Neural progenitor cell (in vitro differentiated cells): ENCODE measurements at regions not wholly inside any gene's neighbourhood (a gene's known extent, or its start where the extent isn't known, plus 50 kb on each side); places are given as distances from the start of the nearest gene placed in this dataset.
"Not testable (repeated sequence)": the region's sequence is repeated elsewhere in the genome, so short reads cannot be mapped to it uniquely, and the experiment has no call there.

Experiments used
- DNase-seq: peaks from one replicate; pipeline ENCODE4 v3.0.0-alpha.2; 2016; ENCODE audit warnings: low spot score
- H2AFZ ChIP-seq: fragments of 200-600 bp; sonication (generic); replicated peaks from 2 replicates; pipeline ENCODE4 v1.6.1; 2016; ENCODE audit warnings: antibody characterized with exemption
- H3F3A ChIP-seq: fragments of 200-600 bp; sonication (generic); 2 replicates; pipeline ENCODE4 v1.6.1; 2016; ENCODE audit warnings: antibody characterized with exemption, low read depth
- H3K27ac ChIP-seq: fragments of 200-600 bp; sonication (generic); 2 replicates; pipeline ENCODE4 v1.5.1; 2016; ENCODE audit warnings: mild to moderate bottlenecking
- H3K27me3 ChIP-seq: fragments of 200-600 bp; sonication (generic); 2 replicates; pipeline ENCODE4 v1.6.1; 2016; ENCODE audit warnings: mild to moderate bottlenecking, moderate library complexity
- H3K36me3 ChIP-seq: fragments of 200-600 bp; sonication (generic); 2 replicates; pipeline ENCODE4 v1.5.1; 2016
- H3K4me1 ChIP-seq: fragments of 200-600 bp; sonication (generic); 2 replicates; pipeline ENCODE4 v1.6.1; 2016; ENCODE audit warnings: mixed run types
- H3K4me2 ChIP-seq: fragments of 200-600 bp; sonication (generic); 2 replicates; pipeline ENCODE4 v1.6.1; 2016
- H3K4me3 ChIP-seq: fragments of 200-600 bp; sonication (generic); 2 replicates; pipeline ENCODE4 v1.5.1; 2016
- H3K79me2 ChIP-seq: fragments of 200-600 bp; sonication (generic); 2 replicates; pipeline ENCODE4 v1.6.1; 2016; ENCODE audit warnings: low read depth
- H3K9ac ChIP-seq: fragments of 200-600 bp; sonication (generic); 2 replicates; pipeline ENCODE4 v1.6.1; 2016
- H3K9me3 ChIP-seq: fragments of 200-600 bp; sonication (generic); 2 replicates; pipeline ENCODE4 v1.5.1; 2016; ENCODE audit warnings: low read depth
- H4K20me1 ChIP-seq: fragments of 200-600 bp; sonication (generic); 2 replicates; pipeline ENCODE4 v1.6.1; 2016; ENCODE audit warnings: low read depth
- H3K27ac Mint-ChIP-seq: 3 replicates; pipeline ENCODE4 v1.8.0; 2021; ENCODE audit warnings: mixed read lengths
- H3K27me3 Mint-ChIP-seq: 2 replicates; pipeline ENCODE4 v1.8.0; 2022; ENCODE audit warnings: low read depth, mild to moderate bottlenecking, inconsistent platforms, moderate library complexity, mixed read lengths; ENCODE audit not compliant: insufficient read depth
- H3K36me3 Mint-ChIP-seq: 3 replicates; pipeline ENCODE4 v1.8.0; 2021; ENCODE audit warnings: mixed read lengths
- H3K4me1 Mint-ChIP-seq: 3 replicates; pipeline ENCODE4 v1.8.0; 2021; ENCODE audit warnings: mixed read lengths
- H3K4me3 Mint-ChIP-seq: 3 replicates; pipeline ENCODE4 v1.8.0; 2021; ENCODE audit warnings: mild to moderate bottlenecking, moderate library complexity, mixed read lengths
- H3K9me3 Mint-ChIP-seq: 3 replicates; pipeline ENCODE4 v1.8.0; 2020; ENCODE audit warnings: mixed read lengths
- CTCF ChIP-seq: fragments of 200-600 bp; sonication (generic); IDR thresholded peaks from 2 replicates; pipeline ENCODE4 v1.5.1; 2017; ENCODE audit warnings: antibody characterized with exemption, mild to moderate bottlenecking
- EZH2 ChIP-seq: fragments of 200-600 bp; sonication (generic); IDR thresholded peaks from 2 replicates; pipeline ENCODE4 v1.6.1; 2017; ENCODE audit warnings: antibody characterized with exemption, mild to moderate bottlenecking, moderate library complexity
- EZH2phosphoT487 ChIP-seq: fragments of 200-600 bp; sonication (generic); IDR thresholded peaks from 2 replicates; pipeline ENCODE4 v1.6.1; 2017; ENCODE audit warnings: antibody characterized with exemption

- TF ChIP-seq EZH2phosphoT487 (no peak), EZH2 (no peak)
- no peaks in the 10 kb centered on the region for H3K9me3 ChIP-seq
- H3K27me3 ChIP-seq = no peaks in the 10 kb centered on the region
- H3K9me3 Mint-ChIP-seq = no peaks in the 10 kb centered on the region
- H3K4me2 ChIP-seq = no peak overlapping the region
- H3K4me3 Mint-ChIP-seq = no peak overlapping the region
- H3K4me3 ChIP-seq = no peak overlapping the region
- no peak for DNase-seq
- H3K79me2 ChIP-seq = no peaks in the 10 kb centered on the region
- H3F3A ChIP-seq = no peaks in the 10 kb centered on the region
- H4K20me1 ChIP-seq = no peaks in the 10 kb centered on the region
- H3K4me1 ChIP-seq = no peaks in the 10 kb centered on the region
- no peak overlapping the region for H3K27ac ChIP-seq
- H3K36me3 Mint-ChIP-seq = no peaks in the 10 kb centered on the region
- H3K27me3 Mint-ChIP-seq = no peaks in the 10 kb centered on the region
- H3K9ac ChIP-seq = no peak overlapping the region
- no peaks in the 10 kb centered on the region for H3K36me3 ChIP-seq
- H2AFZ ChIP-seq = no peak overlapping the region
- H3K27ac Mint-ChIP-seq = no peak overlapping the region
- no peaks in the 10 kb centered on the region for H3K4me1 Mint-ChIP-seq
These were observed 548.7 kb upstream of the CDH7 start for GRCh38 chr18:65202091-65202490.

- H3F3A ChIP-seq = no peaks in the 10 kb centered on the region
- H3K36me3 ChIP-seq = no peaks in the 10 kb centered on the region
- no peaks in the 10 kb centered on the region for H3K4me1 ChIP-seq
- peaks cover 12% of the 10 kb centered on the region for H3K9me3 Mint-ChIP-seq
- H3K4me1 Mint-ChIP-seq = no peaks in the 10 kb centered on the region
- H3K36me3 Mint-ChIP-seq = no peaks in the 10 kb centered on the region
- H3K79me2 ChIP-seq = no peaks in the 10 kb centered on the region
- H3K4me2 ChIP-seq = no peak overlapping the region
- H3K9me3 ChIP-seq = no peaks in the 10 kb centered on the region
- TF ChIP-seq EZH2phosphoT487 (no peak), EZH2 (no peak), CTCF (no peak)
- H3K27me3 ChIP-seq = no peaks in the 10 kb centered on the region
- H3K4me3 Mint-ChIP-seq = no peak overlapping the region
- H3K4me3 ChIP-seq = no peak overlapping the region
- H3K27ac ChIP-seq = no peak overlapping the region
- H3K9ac ChIP-seq = no peak overlapping the region
- H3K27me3 Mint-ChIP-seq = no peaks in the 10 kb centered on the region
- H4K20me1 ChIP-seq = no peaks in the 10 kb centered on the region
- H2AFZ ChIP-seq = no peak overlapping the region
- H3K27ac Mint-ChIP-seq = no peak overlapping the region
- no peak for DNase-seq
These were observed 575.1 kb upstream of the CDH7 start for GRCh38 chr18:65175681-65176080.

- H3K27ac Mint-ChIP-seq, H3K27me3 Mint-ChIP-seq, H3K4me3 Mint-ChIP-seq, H2AFZ ChIP-seq, H3K27me3 ChIP-seq, H3K36me3 Mint-ChIP-seq, H3K9me3 ChIP-seq, H3K4me1 Mint-ChIP-seq, H3K9me3 Mint-ChIP-seq, H3K79me2 ChIP-seq, H3K36me3 ChIP-seq, H4K20me1 ChIP-seq, H3F3A ChIP-seq, DNase-seq, H3K4me3 ChIP-seq, H3K4me2 ChIP-seq, H3K4me1 ChIP-seq, H3K9ac ChIP-seq, H3K27ac ChIP-seq: not testable (repeated sequence)
These were observed 588.7 kb upstream of the CDH7 start for GRCh38 chr18:65162086-65162485.

- Mint-ChIP-seq H3K4me1 (no peaks in the 10 kb centered on the region), H3K36me3 (no peaks in the 10 kb centered on the region)
These were observed 604.3 kb upstream of the CDH7 start for GRCh38 chr18:65146482-65147021.

More at GRCh38 chr18:65146482-65147021, 604.3 kb upstream of the CDH7 start:
- Histone ChIP-seq H3K4me1 (no peaks in the 10 kb centered on the region), H3K27ac (no peak overlapping the region), H3K9me3 (no peaks in the 10 kb centered on the region), H3F3A (no peaks in the 10 kb centered on the region), H3K4me2 (no peak overlapping the region), H3K36me3 (no peaks in the 10 kb centered on the region), H3K9ac (no peak overlapping the region), H2AFZ (no peak overlapping the region), H3K79me2 (no peaks in the 10 kb centered on the region), H3K27me3 (no peaks in the 10 kb centered on the region), H3K4me3 (no peak overlapping the region), H4K20me1 (no peaks in the 10 kb centered on the region)
- TF ChIP-seq EZH2phosphoT487 = no peak
- no peak for TF ChIP-seq CTCF
- H3K27me3 Mint-ChIP-seq = peaks cover 3% of the 10 kb centered on the region
- H3K9me3 Mint-ChIP-seq = no peaks in the 10 kb centered on the region
- no peak overlapping the region for H3K27ac Mint-ChIP-seq
- no peak overlapping the region for H3K4me3 Mint-ChIP-seq
- DNase-seq = no peak
